ENCODE measurements at regions not wholly inside any gene's neighbourhood (a gene's known extent, or its start where the extent isn't known, plus 50 kb on each side); places are given as distances from the start of the nearest gene placed in this dataset.

- TF ChIP-seq PCBP1 (IDR thresholded peaks at IDR 0.05; ENCODE audit: borderline replicate concordance, low read depth, low read length): no peak
- no peak for TF ChIP-seq REST (IDR thresholded peaks at IDR 0.05; ENCODE audit: borderline replicate concordance in 1 of 2, low read depth in 1 of 2, low read length in 2 of 2)
- no peak for TF ChIP-seq ZNF160 (CRISPR knock-in tag; IDR thresholded peaks at IDR 0.05)
- no peak for TF ChIP-seq CTCF (CRISPR knock-in tag; IDR thresholded peaks at IDR 0.05)
- no peak for TF ChIP-seq ZHX1 (CRISPR knock-in tag; IDR thresholded peaks at IDR 0.05; ENCODE audit: low read depth)
- TF ChIP-seq IRF1 (CRISPR knock-in tag; IDR thresholded peaks at IDR 0.05; ENCODE audit: low read depth): no peak
- TF ChIP-seq PBX2 (CRISPR knock-in tag; IDR thresholded peaks at IDR 0.05): no peak
These were observed 523.0 kb downstream of the MTRR start for GRCh38 chr5:8391911-8392310.
